ENCODE measurements at regions not wholly inside any gene's neighbourhood (a gene's known extent, or its start where the extent isn't known, plus 50 kb on each side); places are given as distances from the start of the nearest gene placed in this dataset.

DNA sequence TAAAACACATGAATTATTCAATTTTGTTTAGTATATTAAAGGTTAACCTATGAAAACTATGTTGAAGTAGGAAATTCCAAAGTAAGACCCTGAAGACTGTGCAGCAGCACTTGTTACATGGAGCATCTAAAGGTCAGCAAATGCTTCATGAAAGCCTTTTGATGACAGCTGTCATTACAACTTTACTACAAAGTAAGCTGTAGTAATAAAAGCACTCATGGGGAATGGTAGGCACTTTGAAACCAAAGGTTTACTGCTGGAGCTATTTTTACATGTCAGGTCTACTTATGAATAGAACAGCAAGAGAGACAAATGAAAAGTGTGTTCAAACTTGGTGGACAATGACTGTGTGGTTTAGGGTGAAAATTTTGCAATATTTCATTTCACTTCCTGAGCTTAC lies 672.5 kb upstream of the PCDH20 start:
- Histone ChIP-seq H3K4me1 (peaks cover 6% of the 10 kb centered on the region; the same call in 1 of the 2 replicates), H3K4me3 (no peak overlapping the region), H3K9ac (no peak overlapping the region), H3K4me2 (no peak overlapping the region), H3K9me3 (no peaks in the 10 kb centered on the region), H3K27me3 (no peaks in the 10 kb centered on the region), H3K27ac (no peak overlapping the region), H4K20me1 (no peaks in the 10 kb centered on the region), H3K36me3 (no peaks in the 10 kb centered on the region)
- TF ChIP-seq Cebpa-rat (IDR thresholded peaks at IDR 0.05) = no peak

DNA sequence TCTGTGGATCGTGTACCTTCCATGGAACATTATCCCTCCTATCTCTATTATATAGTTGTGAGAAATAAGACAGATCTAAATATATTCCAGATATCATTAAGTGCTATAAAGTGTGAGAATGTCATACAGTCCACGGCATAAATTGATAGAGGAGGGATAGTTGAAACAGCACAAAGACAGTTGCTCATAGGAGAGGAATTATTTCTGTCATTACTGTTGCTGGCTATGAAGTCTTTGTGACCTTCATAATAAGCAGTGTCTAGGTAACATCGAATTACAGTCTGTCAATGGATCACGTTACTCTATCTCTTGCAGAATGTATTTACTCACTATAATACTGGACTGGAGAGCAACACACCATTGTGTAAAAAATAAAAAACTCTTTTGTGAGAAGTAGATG lies 671.5 kb upstream of the PCDH20 start:
- Histone ChIP-seq H3K9me3 (no peaks in the 10 kb centered on the region), H3K27ac (no peak overlapping the region), H3K27me3 (no peaks in the 10 kb centered on the region), H3K4me3 (no peak overlapping the region), H3K36me3 (no peaks in the 10 kb centered on the region), H3K9ac (no peak overlapping the region), H3K4me1 (no peaks in the 10 kb centered on the region), H4K20me1 (no peaks in the 10 kb centered on the region), H3K4me2 (no peak overlapping the region)
- no peak for TF ChIP-seq Cebpa-rat (IDR thresholded peaks at IDR 0.05)

DNA sequence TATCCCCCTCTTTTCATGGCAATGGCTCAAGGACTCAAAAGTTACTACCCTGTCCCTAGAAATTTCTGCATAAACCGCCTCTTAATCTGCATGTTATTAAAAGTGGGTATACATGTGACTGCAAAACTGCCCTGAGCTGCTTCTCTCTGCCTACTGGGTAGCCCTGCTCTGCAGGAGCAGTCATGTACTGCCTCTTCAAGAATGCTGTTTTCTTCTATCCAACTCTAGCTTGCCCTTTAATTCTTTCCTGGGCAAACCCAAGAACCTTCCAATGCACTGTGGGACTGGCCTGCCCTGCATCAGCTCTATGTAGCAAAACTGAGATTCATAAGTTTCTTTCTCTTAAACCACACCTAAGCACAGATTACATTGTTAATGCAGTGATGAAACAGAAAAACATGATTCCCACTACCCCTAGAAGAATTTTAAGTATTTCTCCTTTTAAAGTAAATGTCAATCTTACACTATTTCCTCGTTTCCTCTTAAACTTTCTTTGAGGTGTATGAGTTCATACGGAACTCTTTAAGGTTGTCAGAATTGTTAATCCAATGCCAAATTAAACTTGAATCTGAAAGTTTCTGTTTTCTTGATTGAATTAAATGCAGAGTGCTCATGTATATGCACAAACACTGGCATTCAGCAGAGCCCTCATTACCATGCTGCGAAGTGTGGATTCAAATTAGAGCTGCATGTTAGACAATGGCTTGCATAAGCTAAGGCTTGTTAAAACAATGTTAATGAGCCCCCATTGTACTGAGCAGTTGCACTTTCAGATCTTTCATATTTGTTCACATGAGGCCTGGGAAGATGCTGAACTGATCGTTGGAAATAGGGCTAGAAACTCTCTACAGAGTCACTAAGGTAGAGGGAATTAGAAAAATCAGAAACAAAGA lies 669.9 kb upstream of the PCDH20 start:
- Histone ChIP-seq H3K4me3 (no peak overlapping the region), H4K20me1 (no peaks in the 10 kb centered on the region), H3K36me3 (no peaks in the 10 kb centered on the region), H3K27me3 (no peaks in the 10 kb centered on the region), H3K9me3 (no peaks in the 10 kb centered on the region), H3K4me2 (no peak overlapping the region), H3K4me1 (no peaks in the 10 kb centered on the region), H3K27ac (no peak overlapping the region), H3K9ac (no peak overlapping the region)
- no peak for TF ChIP-seq Cebpa-rat (IDR thresholded peaks at IDR 0.05)

DNA sequence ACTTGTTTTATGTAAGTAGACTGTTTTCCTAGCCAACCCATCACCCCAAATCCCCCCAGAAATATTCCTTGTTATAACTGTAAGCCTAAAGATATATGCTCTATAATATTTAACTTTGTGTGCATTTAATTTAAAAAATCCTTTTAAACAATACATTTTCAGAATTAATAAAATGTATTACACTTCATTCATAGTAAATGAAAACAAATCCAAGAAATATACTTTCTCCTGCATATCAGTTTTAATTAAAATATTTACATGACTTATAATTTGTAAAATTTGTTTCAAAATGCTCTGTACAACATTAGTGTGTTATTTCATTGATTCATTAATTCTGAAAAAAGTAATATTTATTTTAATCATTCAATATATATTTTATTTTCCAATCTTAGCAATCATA lies 669.1 kb upstream of the PCDH20 start:
- H3K27ac ChIP-seq = no peak overlapping the region
- H3K36me3 ChIP-seq = no peaks in the 10 kb centered on the region
- no peaks in the 10 kb centered on the region for H3K4me1 ChIP-seq
- H3K9ac ChIP-seq = no peak overlapping the region
- no peak overlapping the region for H3K4me3 ChIP-seq
- H3K9me3 ChIP-seq = no peaks in the 10 kb centered on the region
- H3K4me2 ChIP-seq = no peak overlapping the region
- no peak for TF ChIP-seq Cebpa-rat (IDR thresholded peaks at IDR 0.05)
- H3K27me3 ChIP-seq = no peaks in the 10 kb centered on the region
- no peaks in the 10 kb centered on the region for H4K20me1 ChIP-seq

DNA sequence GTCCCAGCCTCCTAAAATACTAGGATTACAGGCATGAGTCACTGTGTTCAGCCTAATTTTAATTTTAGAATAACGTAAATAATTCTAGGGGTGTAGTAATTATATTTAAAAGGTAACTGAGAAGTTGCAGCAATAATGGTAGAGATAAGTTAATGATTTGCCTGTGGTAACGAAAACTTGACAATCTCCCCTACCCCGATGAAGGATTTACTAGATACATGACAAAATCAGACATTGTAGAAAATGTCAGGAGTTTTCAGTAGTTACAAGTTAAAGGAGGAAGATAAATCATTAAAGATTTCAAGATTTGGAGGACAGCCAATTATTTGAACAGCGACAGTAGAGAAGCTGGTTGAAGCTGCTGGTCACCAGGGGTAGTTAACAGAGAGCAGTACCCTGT lies 652.2 kb upstream of the PCDH20 start:
- TF ChIP-seq Cebpa-rat (IDR thresholded peaks at IDR 0.05) = no peak
- H3K4me1 ChIP-seq = no peaks in the 10 kb centered on the region

DNA sequence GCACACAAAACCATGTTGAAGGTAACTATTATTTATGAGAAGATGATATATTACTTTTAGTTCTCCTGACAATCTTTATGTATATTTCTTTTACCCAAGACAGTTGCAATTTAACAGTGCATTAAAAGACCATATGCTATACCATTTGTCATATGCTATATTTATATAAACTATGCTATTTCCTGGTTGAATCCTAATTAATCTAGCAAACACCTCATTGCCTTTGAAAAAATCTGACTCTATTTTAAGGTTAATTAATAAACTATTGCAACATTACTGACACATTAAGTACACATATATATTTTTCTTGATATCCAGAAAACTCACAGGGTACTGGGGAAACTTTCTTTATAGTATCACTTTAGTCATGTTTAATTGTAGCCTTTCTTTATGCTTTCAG lies 649.4 kb upstream of the PCDH20 start:
- no peak overlapping the region for H3K4me3 ChIP-seq
- no peaks in the 10 kb centered on the region for H3K4me1 ChIP-seq
- H3K9ac ChIP-seq = no peak overlapping the region
- H3K27me3 ChIP-seq = no peaks in the 10 kb centered on the region
- no peaks in the 10 kb centered on the region for H3K36me3 ChIP-seq
- no peak overlapping the region for H3K27ac ChIP-seq
- TF ChIP-seq Cebpa-rat (IDR thresholded peaks at IDR 0.05) = no peak
- H3K4me2 ChIP-seq = no peak overlapping the region
- H4K20me1 ChIP-seq = no peaks in the 10 kb centered on the region
- no peaks in the 10 kb centered on the region for H3K9me3 ChIP-seq

More for the DNA sequence above, 652.2 kb upstream of the PCDH20 start:
- no peak overlapping the region for H3K4me2 ChIP-seq
- no peaks in the 10 kb centered on the region for H3K27me3 ChIP-seq
- no peak overlapping the region for H3K9ac ChIP-seq
- H3K27ac ChIP-seq = no peak overlapping the region
- no peaks in the 10 kb centered on the region for H3K9me3 ChIP-seq
- H3K4me3 ChIP-seq = no peak overlapping the region
- no peaks in the 10 kb centered on the region for H4K20me1 ChIP-seq
- H3K36me3 ChIP-seq = no peaks in the 10 kb centered on the region

DNA sequence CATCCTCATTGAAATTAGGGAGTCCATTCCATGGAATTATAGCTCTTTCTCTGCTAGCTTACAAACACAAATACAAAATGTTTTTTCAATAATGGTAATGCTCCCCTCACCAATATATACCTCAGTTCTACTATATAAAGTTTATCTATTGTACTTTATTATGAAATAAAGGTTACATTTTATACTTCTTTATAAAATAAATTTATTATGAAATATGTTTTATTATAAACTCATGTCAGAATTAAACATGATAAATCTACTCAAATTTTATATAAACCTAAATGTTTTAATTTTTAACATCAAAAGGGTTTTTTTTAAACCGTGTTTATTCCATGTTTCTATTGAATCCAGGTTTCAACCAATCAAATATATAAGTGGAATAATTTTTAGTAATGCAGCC lies 646.1 kb upstream of the PCDH20 start:
- Histone ChIP-seq H3K4me3 (no peak overlapping the region), H3K4me1 (no peaks in the 10 kb centered on the region), H3K9me3 (no peaks in the 10 kb centered on the region), H3K36me3 (no peaks in the 10 kb centered on the region), H4K20me1 (no peaks in the 10 kb centered on the region), H3K9ac (no peak overlapping the region), H3K27ac (no peak overlapping the region), H3K4me2 (no peak overlapping the region), H3K27me3 (no peaks in the 10 kb centered on the region)
- no peak for TF ChIP-seq Cebpa-rat (IDR thresholded peaks at IDR 0.05)

DNA sequence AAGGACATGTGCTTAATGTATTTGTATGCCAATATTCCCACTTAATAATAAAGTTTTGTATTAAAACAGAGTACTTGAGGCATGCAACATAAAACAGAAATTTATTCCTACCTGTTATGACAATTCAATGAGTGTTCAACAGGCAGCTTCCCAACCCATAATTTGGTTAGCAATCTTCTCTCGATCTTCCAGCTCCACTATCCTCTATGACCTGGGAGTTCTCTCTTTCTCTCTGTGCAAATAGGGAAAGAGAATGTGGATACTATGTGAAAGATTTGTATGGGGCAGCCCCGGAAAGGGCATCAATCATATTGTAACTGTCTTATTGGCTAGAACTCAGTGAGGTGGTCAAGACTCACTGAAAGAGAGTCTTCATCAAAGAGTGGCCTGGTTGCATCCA lies 644.9 kb upstream of the PCDH20 start:
- no peaks in the 10 kb centered on the region for H3K27me3 ChIP-seq
- no peak overlapping the region for H3K4me3 ChIP-seq
- H3K4me2 ChIP-seq = no peak overlapping the region
- H3K9me3 ChIP-seq = no peaks in the 10 kb centered on the region
- H3K9ac ChIP-seq = no peak overlapping the region
- H4K20me1 ChIP-seq = no peaks in the 10 kb centered on the region
- TF ChIP-seq Cebpa-rat (IDR thresholded peaks at IDR 0.05) = no peak
- no peak overlapping the region for H3K27ac ChIP-seq
- H3K36me3 ChIP-seq = no peaks in the 10 kb centered on the region
- H3K4me1 ChIP-seq = no peaks in the 10 kb centered on the region

DNA sequence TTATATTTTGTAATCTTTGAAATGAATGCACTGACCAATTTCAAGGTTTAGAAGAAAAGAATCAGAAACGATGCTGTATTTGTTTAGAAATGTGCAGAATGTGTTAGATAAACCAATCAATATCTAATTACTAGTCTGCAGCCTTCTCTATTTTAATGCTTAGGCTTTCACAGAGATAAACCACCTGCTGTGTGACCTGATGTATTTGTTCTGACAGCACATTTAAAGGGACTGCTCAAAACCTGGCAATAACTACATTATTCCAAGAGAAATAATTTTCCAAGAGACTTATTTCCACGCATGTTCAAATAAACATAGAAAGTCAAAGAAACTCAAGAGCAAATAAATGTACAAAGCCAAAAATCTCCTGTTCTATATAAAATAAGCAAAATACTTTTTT lies 641.6 kb upstream of the PCDH20 start:
- H3K9me3 ChIP-seq = peaks cover 2% of the 10 kb centered on the region; the same call in 1 of the 2 replicates
- H3K9ac ChIP-seq = no peak overlapping the region
- H3K4me2 ChIP-seq = no peak overlapping the region
- H3K27ac ChIP-seq = no peak overlapping the region
- no peaks in the 10 kb centered on the region for H3K36me3 ChIP-seq
- H3K27me3 ChIP-seq = no peaks in the 10 kb centered on the region
- H3K4me1 ChIP-seq = no peaks in the 10 kb centered on the region
- no peaks in the 10 kb centered on the region for H4K20me1 ChIP-seq
- no peak overlapping the region for H3K4me3 ChIP-seq
- TF ChIP-seq Cebpa-rat (IDR thresholded peaks at IDR 0.05) = no peak

DNA sequence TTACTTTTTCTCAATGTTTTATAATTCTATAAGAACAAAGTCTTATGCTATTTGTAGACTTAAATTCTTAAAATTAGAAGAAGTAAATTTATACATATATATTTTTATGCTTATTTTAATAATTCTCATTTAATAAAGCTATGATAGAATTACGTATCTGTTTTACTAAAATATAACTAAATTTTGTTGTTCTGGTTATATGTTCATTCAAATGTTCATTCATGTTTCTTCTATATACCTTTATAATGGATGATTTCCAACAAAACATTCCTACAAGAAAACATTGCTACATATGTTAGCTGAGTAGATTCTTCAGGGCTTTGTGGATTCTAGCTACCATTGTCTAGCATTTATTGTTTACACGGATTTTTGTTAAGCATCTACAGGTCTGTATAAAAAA lies 634.3 kb upstream of the PCDH20 start:
- Histone ChIP-seq H3K4me3 (no peak overlapping the region), H3K4me2 (no peak overlapping the region), H3K4me1 (no peaks in the 10 kb centered on the region), H3K27ac (no peak overlapping the region), H4K20me1 (no peaks in the 10 kb centered on the region), H3K9ac (no peak overlapping the region), H3K36me3 (no peaks in the 10 kb centered on the region), H3K27me3 (no peaks in the 10 kb centered on the region), H3K9me3 (peaks cover 25% of the 10 kb centered on the region)
- TF ChIP-seq Cebpa-rat (IDR thresholded peaks at IDR 0.05) = no peak

All from BLaER1 (cell line).